Neural progenitor cell (in vitro differentiated cells): ENCODE measurements at regions not wholly inside any gene's neighbourhood (a gene's known extent, or its start where the extent isn't known, plus 50 kb on each side); places are given as distances from the start of the nearest gene placed in this dataset.

Source experiments
- DNase-seq: peaks from one replicate; pipeline ENCODE4 v3.0.0-alpha.2; 2016; ENCODE audit warnings: low spot score
- H2AFZ ChIP-seq: fragments of 200-600 bp; sonication (generic); replicated peaks from 2 replicates; pipeline ENCODE4 v1.6.1; 2016; ENCODE audit warnings: antibody characterized with exemption
- H3F3A ChIP-seq: fragments of 200-600 bp; sonication (generic); 2 replicates; pipeline ENCODE4 v1.6.1; 2016; ENCODE audit warnings: antibody characterized with exemption, low read depth
- H3K27ac ChIP-seq: fragments of 200-600 bp; sonication (generic); 2 replicates; pipeline ENCODE4 v1.5.1; 2016; ENCODE audit warnings: mild to moderate bottlenecking
- H3K27me3 ChIP-seq: fragments of 200-600 bp; sonication (generic); 2 replicates; pipeline ENCODE4 v1.6.1; 2016; ENCODE audit warnings: mild to moderate bottlenecking, moderate library complexity
- H3K36me3 ChIP-seq: fragments of 200-600 bp; sonication (generic); 2 replicates; pipeline ENCODE4 v1.5.1; 2016
- H3K4me1 ChIP-seq: fragments of 200-600 bp; sonication (generic); 2 replicates; pipeline ENCODE4 v1.6.1; 2016; ENCODE audit warnings: mixed run types
- H3K4me2 ChIP-seq: fragments of 200-600 bp; sonication (generic); 2 replicates; pipeline ENCODE4 v1.6.1; 2016
- H3K4me3 ChIP-seq: fragments of 200-600 bp; sonication (generic); 2 replicates; pipeline ENCODE4 v1.5.1; 2016
- H3K79me2 ChIP-seq: fragments of 200-600 bp; sonication (generic); 2 replicates; pipeline ENCODE4 v1.6.1; 2016; ENCODE audit warnings: low read depth
- H3K9ac ChIP-seq: fragments of 200-600 bp; sonication (generic); 2 replicates; pipeline ENCODE4 v1.6.1; 2016
- H3K9me3 ChIP-seq: fragments of 200-600 bp; sonication (generic); 2 replicates; pipeline ENCODE4 v1.5.1; 2016; ENCODE audit warnings: low read depth
- H4K20me1 ChIP-seq: fragments of 200-600 bp; sonication (generic); 2 replicates; pipeline ENCODE4 v1.6.1; 2016; ENCODE audit warnings: low read depth
- H3K27ac Mint-ChIP-seq: 3 replicates; pipeline ENCODE4 v1.8.0; 2021; ENCODE audit warnings: mixed read lengths
- H3K27me3 Mint-ChIP-seq: 2 replicates; pipeline ENCODE4 v1.8.0; 2022; ENCODE audit warnings: low read depth, mild to moderate bottlenecking, inconsistent platforms, moderate library complexity, mixed read lengths; ENCODE audit not compliant: insufficient read depth
- H3K36me3 Mint-ChIP-seq: 3 replicates; pipeline ENCODE4 v1.8.0; 2021; ENCODE audit warnings: mixed read lengths
- H3K4me1 Mint-ChIP-seq: 3 replicates; pipeline ENCODE4 v1.8.0; 2021; ENCODE audit warnings: mixed read lengths
- H3K4me3 Mint-ChIP-seq: 3 replicates; pipeline ENCODE4 v1.8.0; 2021; ENCODE audit warnings: mild to moderate bottlenecking, moderate library complexity, mixed read lengths
- H3K9me3 Mint-ChIP-seq: 3 replicates; pipeline ENCODE4 v1.8.0; 2020; ENCODE audit warnings: mixed read lengths
- EZH2 ChIP-seq: fragments of 200-600 bp; sonication (generic); IDR thresholded peaks from 2 replicates; pipeline ENCODE4 v1.6.1; 2017; ENCODE audit warnings: antibody characterized with exemption, mild to moderate bottlenecking, moderate library complexity
- EZH2phosphoT487 ChIP-seq: fragments of 200-600 bp; sonication (generic); IDR thresholded peaks from 2 replicates; pipeline ENCODE4 v1.6.1; 2017; ENCODE audit warnings: antibody characterized with exemption
- TF ChIP-seq, protein P1 (sequence below): fragments of 200-600 bp; sonication (generic); IDR thresholded peaks from 2 replicates; pipeline ENCODE4 v1.5.1; 2017; ENCODE audit warnings: antibody characterized with exemption, mild to moderate bottlenecking

- H4K20me1 ChIP-seq: no peaks in the 10 kb centered on the region
- H3K9ac ChIP-seq: no peak overlapping the region
- peaks cover 27% of the 10 kb centered on the region for H3K4me1 ChIP-seq
- H3K27me3 ChIP-seq: no peaks in the 10 kb centered on the region
- no peaks in the 10 kb centered on the region for H3K9me3 ChIP-seq
- TF ChIP-seq EZH2 (no peak), EZH2phosphoT487 (no peak)
- TF ChIP-seq, protein P1, sequence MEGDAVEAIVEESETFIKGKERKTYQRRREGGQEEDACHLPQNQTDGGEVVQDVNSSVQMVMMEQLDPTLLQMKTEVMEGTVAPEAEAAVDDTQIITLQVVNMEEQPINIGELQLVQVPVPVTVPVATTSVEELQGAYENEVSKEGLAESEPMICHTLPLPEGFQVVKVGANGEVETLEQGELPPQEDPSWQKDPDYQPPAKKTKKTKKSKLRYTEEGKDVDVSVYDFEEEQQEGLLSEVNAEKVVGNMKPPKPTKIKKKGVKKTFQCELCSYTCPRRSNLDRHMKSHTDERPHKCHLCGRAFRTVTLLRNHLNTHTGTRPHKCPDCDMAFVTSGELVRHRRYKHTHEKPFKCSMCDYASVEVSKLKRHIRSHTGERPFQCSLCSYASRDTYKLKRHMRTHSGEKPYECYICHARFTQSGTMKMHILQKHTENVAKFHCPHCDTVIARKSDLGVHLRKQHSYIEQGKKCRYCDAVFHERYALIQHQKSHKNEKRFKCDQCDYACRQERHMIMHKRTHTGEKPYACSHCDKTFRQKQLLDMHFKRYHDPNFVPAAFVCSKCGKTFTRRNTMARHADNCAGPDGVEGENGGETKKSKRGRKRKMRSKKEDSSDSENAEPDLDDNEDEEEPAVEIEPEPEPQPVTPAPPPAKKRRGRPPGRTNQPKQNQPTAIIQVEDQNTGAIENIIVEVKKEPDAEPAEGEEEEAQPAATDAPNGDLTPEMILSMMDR: no peak
- peaks cover 10% of the 10 kb centered on the region for H3F3A ChIP-seq
- no peaks in the 10 kb centered on the region for H3K9me3 Mint-ChIP-seq
- no peaks in the 10 kb centered on the region for H3K36me3 Mint-ChIP-seq
- H3K36me3 ChIP-seq: no peaks in the 10 kb centered on the region
- H3K27me3 Mint-ChIP-seq: no peaks in the 10 kb centered on the region
- H3K4me2 ChIP-seq: no peak overlapping the region
- peaks cover 7% of the 10 kb centered on the region for H3K4me1 Mint-ChIP-seq
- no peak overlapping the region for H2AFZ ChIP-seq
- no peaks in the 10 kb centered on the region for H3K79me2 ChIP-seq
- no peak overlapping the region for H3K27ac Mint-ChIP-seq
- no peak overlapping the region for H3K4me3 Mint-ChIP-seq
- H3K4me3 ChIP-seq: no peak overlapping the region
- DNase-seq: no peak
- no peak overlapping the region for H3K27ac ChIP-seq
Measured at GRCh38 chr5:106907979-106908378, 762.8 kb downstream of the EFNA5 start.

GRCh38 chr5:106906199-106906598 is 764.5 kb downstream of the EFNA5 start:
- H4K20me1 ChIP-seq: no peaks in the 10 kb centered on the region
- Mint-ChIP-seq H3K27ac (no peak overlapping the region), H3K4me1 (peaks cover 7% of the 10 kb centered on the region), H3K4me3 (no peak overlapping the region), H3K36me3 (no peaks in the 10 kb centered on the region), H3K9me3 (no peaks in the 10 kb centered on the region), H3K27me3 (no peaks in the 10 kb centered on the region)
- peak overlapping the region; percentile 27 for H3K27ac ChIP-seq
- TF ChIP-seq EZH2 (no peak), EZH2phosphoT487 (no peak)
- TF ChIP-seq, protein P1: no peak
- no peaks in the 10 kb centered on the region for H3K36me3 ChIP-seq
- no peaks in the 10 kb centered on the region for H3K9me3 ChIP-seq
- no peak overlapping the region for H2AFZ ChIP-seq
- peaks cover 10% of the 10 kb centered on the region for H3F3A ChIP-seq
- H3K4me3 ChIP-seq: no peak overlapping the region
- no peaks in the 10 kb centered on the region for H3K79me2 ChIP-seq
- peak; percentile 39 for DNase-seq
- H3K9ac ChIP-seq: no peak overlapping the region
- peaks cover 27% of the 10 kb centered on the region for H3K4me1 ChIP-seq
- no peaks in the 10 kb centered on the region for H3K27me3 ChIP-seq
- H3K4me2 ChIP-seq: peak overlapping the region; percentile 58

- Mint-ChIP-seq H3K27me3 (peaks cover 2% of the 10 kb centered on the region), H3K27ac (no peak overlapping the region), H3K4me3 (no peak overlapping the region), H3K9me3 (no peaks in the 10 kb centered on the region), H3K4me1 (no peaks in the 10 kb centered on the region), H3K36me3 (no peaks in the 10 kb centered on the region)
- Histone ChIP-seq H3K9me3 (no peaks in the 10 kb centered on the region), H3K79me2 (no peaks in the 10 kb centered on the region), H3K36me3 (no peaks in the 10 kb centered on the region), H3K9ac (no peak overlapping the region), H3K4me2 (no peak overlapping the region), H4K20me1 (no peaks in the 10 kb centered on the region), H3K4me3 (no peak overlapping the region), H3K4me1 (no peaks in the 10 kb centered on the region), H2AFZ (no peak overlapping the region), H3K27ac (no peak overlapping the region), H3K27me3 (no peaks in the 10 kb centered on the region), H3F3A (no peaks in the 10 kb centered on the region)
- no peak for DNase-seq
- TF ChIP-seq EZH2: no peak
- TF ChIP-seq EZH2phosphoT487: no peak
- TF ChIP-seq, protein P1: no peak
Measured at GRCh38 chr5:106894964-106895363, 775.8 kb downstream of the EFNA5 start.

DNA sequence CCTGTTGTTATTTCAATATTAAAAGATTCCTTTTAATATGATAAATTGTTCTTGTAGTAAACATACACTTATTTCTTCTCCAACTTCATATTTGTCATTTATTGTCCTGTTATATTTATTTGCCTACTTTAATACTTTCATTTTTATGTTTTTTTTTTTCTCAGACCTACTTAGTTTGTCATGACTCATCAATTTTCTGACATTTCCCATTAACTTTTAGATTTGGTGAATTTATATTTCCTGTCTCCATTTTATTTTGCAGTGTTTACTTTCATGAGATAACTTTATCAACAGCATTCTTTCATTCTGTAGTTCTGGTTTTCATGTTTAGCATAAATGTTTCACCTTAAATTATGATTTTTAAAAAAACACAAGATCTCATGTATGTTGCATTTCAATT is 788.7 kb downstream of the EFNA5 start:
- no peak overlapping the region for H3K27ac ChIP-seq
- Mint-ChIP-seq H3K9me3 (no peaks in the 10 kb centered on the region), H3K4me3 (no peak overlapping the region), H3K27me3 (no peaks in the 10 kb centered on the region), H3K4me1 (no peaks in the 10 kb centered on the region), H3K27ac (no peak overlapping the region), H3K36me3 (no peaks in the 10 kb centered on the region)
- H3K9me3 ChIP-seq: peaks cover 8% of the 10 kb centered on the region
- no peaks in the 10 kb centered on the region for H3K36me3 ChIP-seq
- no peak for DNase-seq
- TF ChIP-seq, protein P1: no peak
- TF ChIP-seq EZH2phosphoT487: no peak
- TF ChIP-seq EZH2: no peak
- no peak overlapping the region for H3K9ac ChIP-seq
- no peak overlapping the region for H2AFZ ChIP-seq
- no peaks in the 10 kb centered on the region for H3K4me1 ChIP-seq
- no peaks in the 10 kb centered on the region for H4K20me1 ChIP-seq
- H3K4me3 ChIP-seq: no peak overlapping the region
- no peaks in the 10 kb centered on the region for H3K27me3 ChIP-seq
- no peaks in the 10 kb centered on the region for H3K79me2 ChIP-seq
- H3F3A ChIP-seq: no peaks in the 10 kb centered on the region
- no peak overlapping the region for H3K4me2 ChIP-seq
